GM12891 (cell line): ENCODE measurements at regions not wholly inside any gene's neighbourhood (a gene's known extent, or its start where the extent isn't known, plus 50 kb on each side); places are given as distances from the start of the nearest gene placed in this dataset.

Source experiments
- DNase-seq: peaks from one replicate; pipeline ENCODE4 v3.0.0; 2011; ENCODE audit warnings: low spot score; ENCODE audit not compliant: insufficient read length
- FAIRE-seq: peaks from 2 replicates; lab custom pipeline; 2011; peaks lifted over from hg19 to GRCh38; lab: Jason Lieb, UNC
- PAX5 ChIP-seq: IDR thresholded peaks from 2 replicates; pipeline ENCODE4 v1.6.1; 2011; ENCODE audit warnings: low read length, moderate library complexity, mild to moderate bottlenecking; ENCODE audit not compliant: insufficient read depth, severe bottlenecking
- POLR2A ChIP-seq: IDR thresholded peaks from 2 replicates; pipeline ENCODE4 v1.6.1; 2011; ENCODE audit warnings: low read depth, low read length, control low read depth
- POLR2AphosphoS5 ChIP-seq: IDR thresholded peaks from 2 replicates; pipeline ENCODE4 v1.6.1; 2011; ENCODE audit warnings: low read depth, low read length, control low read depth
- POU2F2 ChIP-seq: IDR thresholded peaks from 2 replicates; pipeline ENCODE4 v1.6.1; 2011; ENCODE audit warnings: low read depth, mild to moderate bottlenecking, control low read depth, low read length, moderate library complexity
- SPI1 ChIP-seq: IDR thresholded peaks from 2 replicates; pipeline ENCODE4 v1.6.1; 2011; ENCODE audit warnings: low read depth, low read length, control low read depth
- TAF1 ChIP-seq: IDR thresholded peaks from 2 replicates; pipeline ENCODE4 v1.6.1; 2011; ENCODE audit warnings: low read depth, low read length, control low read depth

DNA sequence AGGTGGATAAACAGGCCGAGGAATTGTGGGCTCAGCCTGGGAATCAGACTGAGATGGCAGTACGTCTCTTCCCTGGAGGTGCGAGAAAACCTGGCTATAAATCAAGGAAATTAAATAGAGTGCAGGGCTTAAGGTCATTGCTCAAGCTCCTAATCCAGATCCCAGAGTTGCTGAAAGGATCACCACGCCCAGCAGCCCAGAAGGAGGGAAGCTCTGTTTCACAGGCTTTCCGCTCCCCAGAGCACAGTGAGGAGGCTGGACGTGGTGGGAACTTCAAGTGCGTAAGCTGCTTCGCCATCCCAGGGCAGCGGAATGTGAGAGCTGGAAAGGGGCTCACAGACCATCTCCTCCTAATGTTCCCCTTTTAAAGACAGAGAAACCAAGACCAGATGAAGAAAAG is 651.6 kb upstream of the TBX3 start:
- DNase-seq (no peak), FAIRE-seq (no peak)
- no peak for TF ChIP-seq POLR2AphosphoS5
- no peak for TF ChIP-seq SPI1
- no peak for TF ChIP-seq POLR2A
- no peak for TF ChIP-seq TAF1
- TF ChIP-seq PAX5: no peak
- TF ChIP-seq POU2F2: no peak

DNA sequence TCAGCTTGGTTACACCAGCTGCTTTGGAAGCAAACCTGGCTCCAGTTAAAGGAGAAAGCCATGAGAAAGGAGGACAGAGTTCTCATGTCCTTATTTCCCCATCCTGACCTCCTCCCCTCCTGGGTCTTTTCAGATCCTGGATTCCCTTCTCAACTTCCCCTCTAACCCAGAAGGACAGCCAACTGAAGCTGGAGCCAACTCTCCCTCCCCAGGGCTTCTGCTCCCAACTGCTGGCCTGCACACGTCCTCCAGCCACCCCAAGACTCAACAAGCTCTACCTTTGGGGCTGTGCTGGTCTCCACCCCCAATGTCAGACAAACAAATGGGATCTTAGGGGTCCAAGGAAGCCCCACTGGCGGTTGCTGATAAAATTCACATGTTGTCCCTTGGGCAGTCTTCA is 651.1 kb upstream of the TBX3 start:
- DNase-seq (no peak), FAIRE-seq (no peak)
- TF ChIP-seq POU2F2 (no peak), POLR2A (no peak), PAX5 (no peak), POLR2AphosphoS5 (no peak), SPI1 (no peak)

DNA sequence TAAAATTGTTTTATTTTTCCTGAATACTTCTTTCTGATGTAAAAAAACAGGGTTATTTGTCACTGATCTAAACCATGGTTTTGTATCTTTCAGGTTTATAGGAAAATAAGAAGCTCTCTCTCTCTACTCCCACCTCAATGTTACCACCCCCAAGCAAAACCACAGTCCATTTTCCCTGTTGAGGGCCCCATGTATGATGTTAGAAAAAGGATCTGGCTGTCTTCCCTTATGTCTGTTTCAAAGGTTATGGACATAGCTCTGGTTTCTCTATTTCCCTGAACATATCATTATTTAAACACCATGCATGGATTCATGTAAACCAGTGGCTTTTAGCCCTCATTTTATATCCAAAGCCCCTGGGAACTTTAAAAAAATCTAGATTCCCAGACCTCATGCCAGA is 649.0 kb upstream of the TBX3 start:
- TF ChIP-seq POLR2A (no peak), POLR2AphosphoS5 (no peak), POU2F2 (no peak), TAF1 (no peak), PAX5 (no peak), SPI1 (no peak)
- no peak for DNase-seq
- no peak for FAIRE-seq

DNA sequence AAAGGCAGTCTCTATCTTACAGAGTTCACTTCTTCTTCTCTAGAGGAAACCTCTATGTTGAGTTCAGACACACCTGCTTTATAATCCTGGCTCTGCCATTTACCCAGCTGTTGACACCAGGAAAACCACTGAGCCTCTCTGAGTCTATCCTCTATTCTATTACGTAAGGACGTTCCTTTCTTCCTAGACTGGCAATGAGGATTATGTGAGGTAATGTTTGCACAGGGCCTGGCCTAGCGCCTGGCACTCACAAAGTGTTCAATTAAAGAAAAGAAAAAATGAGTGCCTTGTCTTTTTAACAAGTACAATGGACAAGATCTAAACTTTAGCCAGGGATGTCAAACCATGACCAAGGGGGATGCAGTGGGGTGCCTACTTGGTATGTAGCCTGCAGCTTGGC is 641.9 kb upstream of the TBX3 start:
- FAIRE-seq (no peak), DNase-seq (no peak)
- TF ChIP-seq PAX5: no peak
- TF ChIP-seq POLR2A: no peak
- no peak for TF ChIP-seq TAF1
- no peak for TF ChIP-seq SPI1
- TF ChIP-seq POLR2AphosphoS5: no peak
- no peak for TF ChIP-seq POU2F2

DNA sequence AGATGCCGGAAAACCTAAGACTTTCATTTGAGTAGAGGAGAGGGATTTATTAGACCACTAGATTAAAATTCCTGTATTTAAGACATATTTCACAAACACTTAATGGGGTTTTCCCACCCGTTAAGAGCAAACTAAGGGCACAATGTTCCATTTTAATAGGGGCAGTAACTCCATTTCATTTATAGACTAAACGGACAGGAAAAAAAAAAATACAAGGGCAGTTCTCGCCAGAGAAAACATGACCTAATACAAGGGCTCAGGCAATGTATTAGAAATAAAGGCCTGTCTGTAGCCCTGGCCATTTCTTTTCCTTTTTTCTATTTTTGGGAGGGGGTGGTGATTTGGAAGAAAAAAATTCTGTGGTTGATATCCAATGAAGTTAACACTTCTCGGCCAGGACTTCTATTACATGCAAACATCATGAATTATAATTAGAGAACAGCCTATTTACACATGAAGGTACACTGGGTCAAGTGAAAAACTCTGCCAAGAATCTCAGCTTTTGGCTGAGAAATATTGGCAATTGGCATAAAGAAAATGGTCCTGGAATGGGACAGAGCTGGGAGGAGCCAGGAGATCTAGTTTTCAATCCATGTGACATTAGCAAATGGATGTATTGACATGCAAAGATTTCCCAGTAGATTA is 641.1 kb upstream of the TBX3 start:
- TF ChIP-seq SPI1 (no peak), PAX5 (no peak), POLR2A (no peak), TAF1 (no peak), POU2F2 (no peak), POLR2AphosphoS5 (no peak)
- FAIRE-seq: no peak

DNA sequence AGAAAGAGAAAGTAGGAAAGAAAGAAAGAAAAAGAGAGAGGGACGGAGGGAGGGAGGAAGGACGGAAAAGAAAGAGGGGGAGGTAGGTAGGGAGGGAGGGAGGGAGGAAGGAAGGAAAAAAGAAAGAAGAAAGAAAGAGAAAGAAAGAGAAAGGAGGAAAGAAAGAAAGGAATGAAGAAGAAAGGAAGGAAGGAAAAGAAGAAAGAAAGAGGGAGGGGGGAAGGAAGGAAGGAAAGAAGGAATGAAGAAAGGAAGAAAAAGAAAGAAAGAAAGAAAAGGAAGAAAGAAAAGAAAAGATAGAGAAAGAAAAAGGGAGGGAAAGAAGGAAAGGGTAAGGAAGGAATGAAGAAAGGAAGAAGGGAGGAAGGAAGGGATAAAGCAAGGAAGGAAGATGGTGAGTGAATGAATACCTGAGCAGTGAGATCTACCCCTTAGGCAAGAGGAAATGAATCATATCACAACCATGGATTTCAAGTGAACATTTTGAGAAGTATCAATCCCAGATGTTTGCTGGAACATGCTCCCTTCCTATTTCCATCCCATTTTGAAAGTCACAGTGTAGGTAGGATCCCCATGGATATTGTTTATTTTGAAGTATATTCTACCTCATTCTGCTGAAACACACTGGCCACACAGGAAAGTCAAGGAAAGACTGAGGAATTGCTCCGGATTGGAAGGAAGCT is 639.4 kb upstream of the TBX3 start:
- no peak for FAIRE-seq
- no peak for DNase-seq
- TF ChIP-seq SPI1 (no peak), TAF1 (no peak), POLR2A (no peak), PAX5 (no peak), POU2F2 (no peak), POLR2AphosphoS5 (no peak)

More for the DNA sequence above, 641.1 kb upstream of the TBX3 start:
- DNase-seq: no peak

DNA sequence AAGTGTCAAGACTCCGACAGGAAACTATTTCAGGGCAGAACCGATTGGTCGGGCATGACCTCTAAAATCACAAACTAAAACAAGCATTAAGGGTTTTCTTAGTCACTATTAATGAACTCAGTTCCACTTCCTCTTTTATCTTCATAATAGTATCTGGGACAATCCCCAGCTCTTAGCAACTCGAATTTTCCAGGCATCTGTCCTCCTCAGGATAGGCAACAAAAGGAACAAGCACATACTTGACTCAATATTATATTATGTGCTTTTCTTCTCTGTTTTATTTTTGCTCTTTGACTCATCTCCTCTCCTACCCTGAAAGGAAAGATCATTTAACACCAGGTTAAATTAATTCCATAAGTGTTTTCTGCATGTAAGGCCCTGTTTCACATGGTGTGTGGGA is 638.3 kb upstream of the TBX3 start:
- DNase-seq (no peak), FAIRE-seq (no peak)
- TF ChIP-seq SPI1 (peak; percentile 98), POLR2AphosphoS5 (no peak)

DNA sequence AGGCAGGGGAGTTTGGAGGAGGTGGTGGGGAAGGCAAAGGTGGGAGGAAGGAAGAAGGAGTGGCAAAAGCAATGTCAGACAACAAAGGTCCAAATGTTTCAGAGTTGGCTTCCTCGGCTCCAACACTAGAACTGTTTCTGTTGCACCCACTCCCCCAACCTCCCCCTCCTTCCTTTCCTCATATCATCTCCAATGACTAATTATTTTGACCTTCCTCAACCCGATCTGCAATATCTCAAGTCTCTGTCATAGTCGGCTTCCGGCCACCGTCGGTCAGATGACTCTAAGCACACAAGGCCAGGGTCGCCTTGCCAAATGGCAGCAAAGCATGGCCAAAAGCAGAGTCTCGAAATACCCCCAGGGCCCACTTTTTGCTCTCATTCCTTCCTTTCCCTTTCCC is 637.0 kb upstream of the TBX3 start:
- FAIRE-seq (no peak), DNase-seq (no peak)
- TF ChIP-seq PAX5: no peak
- no peak for TF ChIP-seq POLR2AphosphoS5
- TF ChIP-seq TAF1: no peak
- no peak for TF ChIP-seq POLR2A
- TF ChIP-seq SPI1: no peak
- no peak for TF ChIP-seq POU2F2

DNA sequence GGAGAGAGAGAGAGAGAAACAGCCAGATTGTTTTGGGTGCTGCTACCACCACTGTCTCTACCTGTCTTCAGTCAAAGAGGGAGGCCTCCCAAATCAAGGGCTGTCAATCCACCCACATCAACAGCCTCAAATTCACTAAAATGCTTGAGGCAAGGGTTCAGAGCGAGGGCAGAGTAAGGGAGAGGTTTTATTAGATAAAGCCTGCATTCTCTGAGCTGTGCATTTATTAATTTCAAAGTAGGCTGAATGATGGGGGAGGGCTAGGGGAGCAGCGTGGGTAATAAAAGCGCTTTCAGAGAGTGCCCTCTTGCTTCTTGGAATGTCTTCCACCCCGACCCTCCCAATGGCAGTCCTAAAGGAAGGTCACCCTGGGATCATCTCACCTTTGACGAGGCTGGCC is 636.5 kb upstream of the TBX3 start:
- DNase-seq (no peak), FAIRE-seq (no peak)
- TF ChIP-seq TAF1 (no peak), POLR2A (no peak), PAX5 (no peak), POLR2AphosphoS5 (no peak), SPI1 (no peak), POU2F2 (no peak)

DNA sequence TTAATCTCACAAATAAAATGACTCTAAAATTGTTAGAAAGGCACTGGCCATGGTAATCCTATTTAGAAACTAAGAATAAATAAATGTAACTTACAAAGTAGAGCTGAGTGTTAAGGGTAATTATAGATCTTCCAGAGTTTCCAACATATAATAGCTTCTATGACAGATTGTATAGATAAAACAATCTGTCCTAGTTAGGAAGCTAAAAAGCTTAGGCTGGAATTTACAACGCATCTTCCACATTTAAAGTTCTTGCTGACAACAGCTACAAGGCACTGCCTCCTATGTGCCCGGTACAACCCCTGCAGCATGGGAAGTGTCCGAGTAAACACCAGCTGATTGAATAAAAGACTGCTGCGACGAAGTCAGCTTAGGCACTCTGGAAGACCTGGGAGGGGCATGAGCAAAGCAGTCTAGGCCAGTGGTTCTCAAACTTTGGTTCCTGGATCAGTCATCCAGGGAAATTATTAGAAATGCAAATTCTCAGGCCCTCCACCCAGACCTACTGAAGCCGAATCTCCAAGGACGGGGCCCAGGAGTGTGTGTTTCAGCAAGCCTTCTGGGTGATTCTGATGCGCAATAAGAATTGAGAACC is 635.6 kb upstream of the TBX3 start:
- no peak for FAIRE-seq
- no peak for TF ChIP-seq POLR2A
- TF ChIP-seq POLR2AphosphoS5: no peak
- TF ChIP-seq SPI1: no peak
- TF ChIP-seq POU2F2: no peak
- no peak for TF ChIP-seq PAX5
- TF ChIP-seq TAF1: no peak
- DNase-seq: no peak
